D341Med (cell line): ENCODE measurements at regions not wholly inside any gene's neighbourhood (a gene's known extent, or its start where the extent isn't known, plus 50 kb on each side); places are given as distances from the start of the nearest gene placed in this dataset.

Experiments
- DNase-seq: peaks from one replicate; pipeline ENCODE4 v3.0.0; 2012; ENCODE audit warnings: low spot score

- no peak for DNase-seq
Measured at GRCh38 chr13:91099877-91100276, 247.6 kb upstream of the MIR17HG start.

GRCh38 chr13:91100944-91101343 lies 246.5 kb upstream of the MIR17HG start:
- no peak for DNase-seq

GRCh38 chr13:91101381-91101780 lies 246.1 kb upstream of the MIR17HG start:
- DNase-seq: no peak

- no peak for DNase-seq
Measured at GRCh38 chr13:91105270-91105669, 242.2 kb upstream of the MIR17HG start.

GRCh38 chr13:91106565-91106964 lies 240.9 kb upstream of the MIR17HG start:
- no peak for DNase-seq

GRCh38 chr13:91108315-91108714 lies 239.2 kb upstream of the MIR17HG start:
- no peak for DNase-seq

- DNase-seq: peak; percentile 34
Measured at GRCh38 chr13:91111476-91112200, 235.8 kb upstream of the MIR17HG start.

GRCh38 chr13:91112201-91112923 lies 235.1 kb upstream of the MIR17HG start:
- DNase-seq: no peak

GRCh38 chr13:91112924-91113277 lies 234.6 kb upstream of the MIR17HG start:
- DNase-seq: no peak

GRCh38 chr13:91115776-91116175 lies 231.7 kb upstream of the MIR17HG start:
- no peak for DNase-seq

GRCh38 chr13:91117351-91117750 lies 230.1 kb upstream of the MIR17HG start:
- no peak for DNase-seq

- DNase-seq: no peak
Measured at GRCh38 chr13:91119643-91120042, 227.8 kb upstream of the MIR17HG start.

- no peak for DNase-seq
Measured at GRCh38 chr13:91122766-91123165, 224.7 kb upstream of the MIR17HG start.

GRCh38 chr13:91123456-91124127 lies 223.9 kb upstream of the MIR17HG start:
- DNase-seq: no peak

- DNase-seq: no peak
Measured at GRCh38 chr13:91126806-91127205, 220.7 kb upstream of the MIR17HG start.

- no peak for DNase-seq
Measured at GRCh38 chr13:91127995-91128394, 219.5 kb upstream of the MIR17HG start.

- DNase-seq: no peak
Measured at GRCh38 chr13:91132381-91132780, 215.1 kb upstream of the MIR17HG start.

GRCh38 chr13:91132786-91133185 lies 214.7 kb upstream of the MIR17HG start:
- no peak for DNase-seq

GRCh38 chr13:91133941-91134802 lies 213.3 kb upstream of the MIR17HG start:
- peak; percentile 59 for DNase-seq

GRCh38 chr13:91134803-91135184 lies 212.7 kb upstream of the MIR17HG start:
- DNase-seq: no peak

- no peak for DNase-seq
Measured at GRCh38 chr13:91135376-91135775, 212.1 kb upstream of the MIR17HG start.

- DNase-seq: no peak
Measured at GRCh38 chr13:91135968-91136367, 211.5 kb upstream of the MIR17HG start.
